HG02642 (cell line): ENCODE measurements at regions not wholly inside any gene's neighbourhood (a gene's known extent, or its start where the extent isn't known, plus 50 kb on each side); places are given as distances from the start of the nearest gene placed in this dataset.
"Not testable (repeated sequence)": the region's sequence is repeated elsewhere in the genome, so short reads cannot be mapped to it uniquely, and the experiment has no call there.

Source experiments
- ATAC-seq: cut with Tn5 transposase; IDR thresholded peaks from one replicate; pipeline ENCODE4 v1.9.1; 2021; ENCODE audit warnings: mild to moderate bottlenecking; ENCODE audit not compliant: unreplicated experiment, poor library complexity

- ATAC-seq, result no peak
These were observed 176.2 kb downstream of the JCAD start for GRCh38 chr10:29883231-29883630.

GRCh38 chr10:29882766-29883165 is 176.6 kb downstream of the JCAD start:
- ATAC-seq, result no peak

- ATAC-seq, result no peak
These were observed 177.6 kb downstream of the JCAD start for GRCh38 chr10:29881811-29882210.

GRCh38 chr10:29881336-29881771 is 178.0 kb downstream of the JCAD start:
- ATAC-seq, result no peak

GRCh38 chr10:29880856-29881255 is 178.5 kb downstream of the JCAD start:
- ATAC-seq, result no peak

GRCh38 chr10:29879862-29880261 is 179.5 kb downstream of the JCAD start:
- ATAC-seq, result no peak

GRCh38 chr10:29878492-29878891 is 180.9 kb downstream of the JCAD start:
- ATAC-seq, result no peak

GRCh38 chr10:29877793-29878491 is 181.4 kb downstream of the JCAD start:
- ATAC-seq, result no peak

- no peak for ATAC-seq
These were observed 183.3 kb downstream of the JCAD start for GRCh38 chr10:29876008-29876555.

GRCh38 chr10:29874606-29875269 is 184.6 kb downstream of the JCAD start:
- ATAC-seq, result no peak

- ATAC-seq, result no peak
These were observed 185.4 kb downstream of the JCAD start for GRCh38 chr10:29873941-29874484.

- ATAC-seq, result no peak
These were observed 188.8 kb downstream of the JCAD start for GRCh38 chr10:29870522-29871044.

- no peak for ATAC-seq
These were observed 189.8 kb downstream of the JCAD start for GRCh38 chr10:29869593-29869992.

- ATAC-seq, result no peak
These were observed 193.0 kb downstream of the JCAD start for GRCh38 chr10:29866356-29866755.

GRCh38 chr10:29865700-29866355 is 193.6 kb downstream of the JCAD start:
- ATAC-seq, result no peak

- ATAC-seq, result no peak
These were observed 196.3 kb downstream of the JCAD start for GRCh38 chr10:29862923-29863614.

- no peak for ATAC-seq
These were observed 197.4 kb downstream of the JCAD start for GRCh38 chr10:29861811-29862505.

GRCh38 chr10:29861231-29861630 is 198.2 kb downstream of the JCAD start:
- not testable (repeated sequence) for ATAC-seq

GRCh38 chr10:29860166-29860565 is 199.2 kb downstream of the JCAD start:
- ATAC-seq, result no peak
